ENCODE measurements at regions not wholly inside any gene's neighbourhood (a gene's known extent, or its start where the extent isn't known, plus 50 kb on each side); places are given as distances from the start of the nearest gene placed in this dataset.
A peak's percentile ranks its signal among the peaks of the same experiment; 100 is the strongest.

GRCh38 chr4:108529102-108529501, 91.3 kb upstream of the RPL34 start:
- DNase-seq (ENCODE audit: low read depth in 2 of 2, low spot score in 1 of 2): no peak

GRCh38 chr4:108527723-108528122, 92.7 kb upstream of the RPL34 start:
- no peak for DNase-seq (ENCODE audit: low read depth in 2 of 2, low spot score in 1 of 2)

GRCh38 chr4:108520807-108521206, 99.6 kb upstream of the RPL34 start:
- no peak for DNase-seq (ENCODE audit: low read depth in 2 of 2, low spot score in 1 of 2)

GRCh38 chr4:108519911-108520601, 100.3 kb upstream of the RPL34 start:
- DNase-seq (ENCODE audit: low read depth in 2 of 2, low spot score in 1 of 2): no peak

- DNase-seq (ENCODE audit: low read depth in 2 of 2, low spot score in 1 of 2): no peak
These were observed 101.1 kb upstream of the RPL34 start for GRCh38 chr4:108519208-108519833.

GRCh38 chr4:108512615-108513505, 107.5 kb upstream of the RPL34 start:
- DNase-seq (ENCODE audit: low read depth in 2 of 2, low spot score in 1 of 2): peak in 1 of 2 donors; percentile 16

- DNase-seq (ENCODE audit: low read depth in 2 of 2, low spot score in 1 of 2): no peak
These were observed 108.8 kb upstream of the RPL34 start for GRCh38 chr4:108511618-108512017.

- no peak for DNase-seq (ENCODE audit: low read depth in 2 of 2, low spot score in 1 of 2)
These were observed 118.0 kb upstream of the RPL34 start for GRCh38 chr4:108502356-108502755.

- DNase-seq (ENCODE audit: low read depth in 2 of 2, low spot score in 1 of 2): no peak
These were observed 121.5 kb upstream of the RPL34 start for GRCh38 chr4:108498925-108499324.

GRCh38 chr4:108493596-108493931, 126.8 kb upstream of the RPL34 start:
- DNase-seq (ENCODE audit: low read depth in 2 of 2, low spot score in 1 of 2): no peak

GRCh38 chr4:108492816-108493595, 127.4 kb upstream of the RPL34 start:
- no peak for DNase-seq (ENCODE audit: low read depth in 2 of 2, low spot score in 1 of 2)

- no peak for DNase-seq (ENCODE audit: low read depth in 2 of 2, low spot score in 1 of 2)
These were observed 131.5 kb upstream of the RPL34 start for GRCh38 chr4:108488865-108489264.

- no peak for DNase-seq (ENCODE audit: low read depth in 2 of 2, low spot score in 1 of 2)
These were observed 134.3 kb upstream of the RPL34 start for GRCh38 chr4:108486046-108486445.

- no peak for DNase-seq (ENCODE audit: low read depth in 2 of 2, low spot score in 1 of 2)
These were observed 136.2 kb upstream of the RPL34 start for GRCh38 chr4:108484187-108484586.

GRCh38 chr4:108483650-108484049, 136.7 kb upstream of the RPL34 start:
- no peak for DNase-seq (ENCODE audit: low read depth in 2 of 2, low spot score in 1 of 2)

- DNase-seq (ENCODE audit: low read depth in 2 of 2, low spot score in 1 of 2): no peak
These were observed 137.3 kb upstream of the RPL34 start for GRCh38 chr4:108483079-108483478.

GRCh38 chr4:108480881-108481280, 139.5 kb upstream of the RPL34 start:
- no peak for DNase-seq (ENCODE audit: low read depth in 2 of 2, low spot score in 1 of 2)

GRCh38 chr4:108477527-108478108, 142.8 kb upstream of the RPL34 start:
- no peak for DNase-seq (ENCODE audit: low read depth in 2 of 2, low spot score in 1 of 2)

GRCh38 chr4:108473163-108473720, 147.1 kb upstream of the RPL34 start:
- DNase-seq (ENCODE audit: low read depth in 2 of 2, low spot score in 1 of 2): no peak

Measured in stimulated activated CD8-positive, alpha-beta memory T cell treated with anti-CD3 and anti-CD28 coated beads, Interleukin-4, amount 100 ng/mL, for 1 hour (primary cell).